Stimulated activated CD8-positive, alpha-beta memory T cell treated with anti-CD3 and anti-CD28 coated beads, Interleukin-12 subunit alpha, Interleukin-12 subunit beta, amount 100 ng/mL, for 1 hour (primary cell): ENCODE measurements at regions not wholly inside any gene's neighbourhood (a gene's known extent, or its start where the extent isn't known, plus 50 kb on each side); places are given as distances from the start of the nearest gene placed in this dataset.

Experiments
- DNase-seq: peaks from one replicate; pipeline ENCODE4 v3.0.0-alpha.2; 2020; ENCODE audit warnings: low read depth

GRCh38 chr10:24128066-24128730 lies 80.7 kb upstream of the KIAA1217 start:
- DNase-seq = no peak

GRCh38 chr10:24132741-24133140 lies 76.2 kb upstream of the KIAA1217 start:
- no peak for DNase-seq

GRCh38 chr10:24133835-24134234 lies 75.1 kb upstream of the KIAA1217 start:
- DNase-seq = no peak

GRCh38 chr10:24136070-24136469 lies 72.9 kb upstream of the KIAA1217 start:
- DNase-seq = no peak

GRCh38 chr10:24147321-24147720 lies 61.6 kb upstream of the KIAA1217 start:
- DNase-seq = no peak

- DNase-seq = no peak
These were observed 59.3 kb upstream of the KIAA1217 start for GRCh38 chr10:24149640-24150039.

- no peak for DNase-seq
These were observed 58.1 kb upstream of the KIAA1217 start for GRCh38 chr10:24150853-24151252.

GRCh38 chr10:24152270-24152669 lies 56.7 kb upstream of the KIAA1217 start:
- DNase-seq = no peak

GRCh38 chr10:24153031-24153430 lies 55.9 kb upstream of the KIAA1217 start:
- no peak for DNase-seq

- no peak for DNase-seq
These were observed 55.4 kb upstream of the KIAA1217 start for GRCh38 chr10:24153537-24153936.

- no peak for DNase-seq
These were observed 52.3 kb upstream of the KIAA1217 start for GRCh38 chr10:24156686-24157085.

- DNase-seq = no peak
These were observed 51.4 kb upstream of the KIAA1217 start for GRCh38 chr10:24157567-24157966.
